IMR-90 (cell line): ENCODE measurements at regions not wholly inside any gene's neighbourhood (a gene's known extent, or its start where the extent isn't known, plus 50 kb on each side); places are given as distances from the start of the nearest gene placed in this dataset.

ENCODE experiments used
- ATAC-seq: fragments of 200-7000 bp; cut with Tn5 transposase; 2 replicates; pipeline ENCODE4 v1.9.1; 2020; ENCODE audit warnings: low read depth, mild to moderate bottlenecking, moderate library complexity
- BruUV-seq: library from RNA; stranded (reverse); fragments of 400-500 nt; replicated peaks from 2 replicates; lab custom pipeline; 2021; lab: Mats Ljungman, UMichigan
- CTCF ChIA-PET: fragments of 300-600 bp; formaldehyde crosslinking; extraction: SDS; loops from one replicate; lab custom pipeline; 2021; ENCODE audit warnings: antibody characterized with exemption; lab: Yijun Ruan, JAX
- POLR2A ChIA-PET: fragments of 300-600 bp; sonication (Branson Sonifier 250); formaldehyde crosslinking; loops from one replicate; lab custom pipeline; 2022; ENCODE audit warnings: antibody characterized with exemption; ENCODE audit not compliant: unreplicated experiment; lab: Charles Lee
- DNase-seq: peaks from one replicate; pipeline ENCODE4 v3.0.0; 2013
- H2AFZ ChIP-seq: replicated peaks from 2 replicates; pipeline ENCODE3; 2013; ENCODE audit warnings: low read length, mild to moderate bottlenecking; ENCODE audit not compliant: poor library complexity
- H2AK5ac ChIP-seq: 2 replicates; pipeline ENCODE4 v1.6.1; 2013; ENCODE audit warnings: low read depth, low read length, inconsistent platforms
- H2AK9ac ChIP-seq: replicated peaks from 2 replicates; pipeline ENCODE3; 2013; ENCODE audit warnings: mild to moderate bottlenecking, low read depth, low read length, moderate library complexity; ENCODE audit not compliant: poor library complexity
- H2BK120ac ChIP-seq: 2 replicates; pipeline ENCODE4 v1.6.1; 2013; ENCODE audit warnings: low read depth, low read length, inconsistent platforms
- H2BK15ac ChIP-seq: 3 replicates; pipeline ENCODE4 v1.6.1; 2013; ENCODE audit warnings: low read depth, low read length, inconsistent platforms
- H2BK20ac ChIP-seq: 2 replicates; pipeline ENCODE4 v1.6.1; 2013; ENCODE audit warnings: low read depth, mild to moderate bottlenecking, inconsistent platforms, low read length, moderate library complexity
- H2BK5ac ChIP-seq: 2 replicates; pipeline ENCODE4 v1.6.1; 2013; ENCODE audit warnings: mild to moderate bottlenecking, low read depth, low read length, inconsistent platforms; ENCODE audit not compliant: poor library complexity, severe bottlenecking
- H3K14ac ChIP-seq: replicated peaks from 2 replicates; pipeline ENCODE4 v1.6.1; 2013; ENCODE audit warnings: low read depth, low read length, inconsistent platforms
- H3K18ac ChIP-seq: 2 replicates; pipeline ENCODE4 v1.6.1; 2013; ENCODE audit warnings: low read depth, low read length, control low read depth
- H3K23ac ChIP-seq: 2 replicates; pipeline ENCODE4 v1.6.1; 2013; ENCODE audit warnings: low read depth, low read length, inconsistent platforms
- H3K27ac ChIP-seq: 2 replicates; pipeline ENCODE4 v1.5.1; 2013; ENCODE audit warnings: mild to moderate bottlenecking, control low read depth, low read length; ENCODE audit not compliant: insufficient read depth
- H3K27me3 ChIP-seq: 2 replicates; pipeline ENCODE4 v1.6.1; 2013; ENCODE audit warnings: low read length; ENCODE audit not compliant: control insufficient read depth, insufficient read depth
- H3K36me3 ChIP-seq: 2 replicates; pipeline ENCODE4 v1.6.1; 2013; ENCODE audit warnings: low read length, mixed read lengths; ENCODE audit not compliant: control insufficient read depth, insufficient read depth
- H3K4ac ChIP-seq: 2 replicates; pipeline ENCODE4 v1.6.1; 2013; ENCODE audit warnings: low read depth, low read length, inconsistent platforms
- H3K4me1 ChIP-seq: 2 replicates; pipeline ENCODE4 v1.6.1; 2013; ENCODE audit warnings: low read length, mixed read lengths; ENCODE audit not compliant: control insufficient read depth, insufficient read depth
- H3K4me2 ChIP-seq: 2 replicates; pipeline ENCODE4 v1.6.1; 2013; ENCODE audit warnings: low read depth, mild to moderate bottlenecking, control low read depth, low read length, moderate library complexity
- H3K4me3 ChIP-seq: 2 replicates; pipeline ENCODE4 v1.5.1; 2013; ENCODE audit warnings: low read depth, mild to moderate bottlenecking, control low read depth, low read length, moderate library complexity; ENCODE audit not compliant: insufficient read depth
- H3K56ac ChIP-seq: 2 replicates; pipeline ENCODE4 v1.6.1; 2013; ENCODE audit warnings: low read length, inconsistent platforms; ENCODE audit not compliant: insufficient read depth; ENCODE audit errors: extremely low read depth
- H3K79me1 ChIP-seq, 2 experiments: 2 replicates each; pipeline ENCODE4 v1.6.1; 2013; ENCODE audit warnings: low read length in 2 of 2, inconsistent platforms in 1 of 2, low read depth in 1 of 2
- H3K9ac ChIP-seq: 2 replicates; pipeline ENCODE4 v1.6.1; 2013; ENCODE audit warnings: low read depth, low read length, control low read depth
- H3K9me1 ChIP-seq: 2 replicates; pipeline ENCODE4 v1.6.1; 2013; ENCODE audit warnings: low read length, inconsistent platforms; ENCODE audit not compliant: insufficient read depth
- H3K9me3 ChIP-seq: 2 replicates; pipeline ENCODE4 v1.6.1; 2013; ENCODE audit warnings: low read length; ENCODE audit not compliant: control insufficient read depth, insufficient read depth
- H4K20me1 ChIP-seq: 2 replicates; pipeline ENCODE4 v1.6.1; 2013; ENCODE audit warnings: low read length, inconsistent platforms; ENCODE audit not compliant: insufficient read depth
- H4K5ac ChIP-seq: 2 replicates; pipeline ENCODE4 v1.6.1; 2013; ENCODE audit warnings: mild to moderate bottlenecking, low read depth, low read length, control low read depth
- H4K8ac ChIP-seq, 2 experiments: 2 replicates each; pipeline ENCODE4 v1.6.1; 2013; ENCODE audit warnings: low read depth in 2 of 2, low read length in 2 of 2, control low read depth in 1 of 2, inconsistent platforms in 1 of 2
- H4K91ac ChIP-seq: 2 replicates; pipeline ENCODE4 v1.6.1; 2013; ENCODE audit warnings: low read depth, low read length, inconsistent platforms; ENCODE audit not compliant: insufficient read depth
- CEBPB ChIP-seq: IDR thresholded peaks from 2 replicates; pipeline ENCODE4 v1.6.1; 2012; ENCODE audit warnings: low read depth, low read length, improper control_type of control experiment
- CHD1 ChIP-seq: IDR thresholded peaks from 2 replicates; pipeline ENCODE4 v1.6.1; 2012; ENCODE audit warnings: low read depth, low read length, improper control_type of control experiment
- FOS ChIP-seq: fragments of 150-350 bp; IDR thresholded peaks from 2 replicates; pipeline ENCODE4 v1.6.1; 2016; ENCODE audit warnings: low read depth, low read length
- MAZ ChIP-seq: IDR thresholded peaks from 2 replicates; pipeline ENCODE4 v1.6.1; 2012; ENCODE audit warnings: low read depth, mild to moderate bottlenecking, low read length, improper control_type of control experiment, moderate library complexity, borderline replicate concordance
- MXI1 ChIP-seq: IDR thresholded peaks from 2 replicates; pipeline ENCODE4 v1.6.1; 2012; ENCODE audit warnings: low read depth, mild to moderate bottlenecking, low read length, moderate library complexity, borderline replicate concordance
- NFE2L2 ChIP-seq: fragments of 150-350 bp; IDR thresholded peaks from 2 replicates; pipeline ENCODE4 v1.6.1; 2016; ENCODE audit warnings: low read depth, mild to moderate bottlenecking, low read length
- POLR2A ChIP-seq: IDR thresholded peaks from 2 replicates; pipeline ENCODE4 v1.6.1; 2012; ENCODE audit warnings: mild to moderate bottlenecking, low read depth, low read length
- RAD21 ChIP-seq: IDR thresholded peaks from 2 replicates; pipeline ENCODE4 v1.6.1; 2012; ENCODE audit warnings: low read length, improper control_type of control experiment
- RCOR1 ChIP-seq: IDR thresholded peaks from 2 replicates; pipeline ENCODE4 v1.6.1; 2012; ENCODE audit warnings: mild to moderate bottlenecking, low read length, improper control_type of control experiment; ENCODE audit not compliant: insufficient replicate concordance
- RFX5 ChIP-seq: IDR thresholded peaks from 2 replicates; pipeline ENCODE4 v1.8.0; 2012; ENCODE audit warnings: low read depth, mild to moderate bottlenecking, low read length, moderate library complexity
- SMC3 ChIP-seq: fragments of 150-350 bp; IDR thresholded peaks from 2 replicates; pipeline ENCODE4 v1.6.1; 2016; ENCODE audit warnings: low read depth, mild to moderate bottlenecking, antibody characterized with exemption, low read length, moderate library complexity
- USF2 ChIP-seq: fragments of 150-350 bp; IDR thresholded peaks from 2 replicates; pipeline ENCODE4 v1.6.1; 2017; ENCODE audit warnings: mild to moderate bottlenecking, antibody characterized with exemption, low read length, low read depth
- WGBS, 2 experiments: methylation state at CpG; one replicate each; pipeline versions ENCODE4 v1.1.5 to v1.1.7; 2013; ENCODE audit warnings: missing lambda C conversion rate in 2 of 2; ENCODE audit not compliant: insufficient read length in 1 of 2; ENCODE audit errors: extremely low coverage in 2 of 2; 5-methylcytosine and 5-hydroxymethylcytosine counted together
- dilution Hi-C: fragments of 300-500 bp; cut with HindIII; formaldehyde crosslinking; loops from one replicate; pipeline ENCODE4 v1.14.3; 2018; ENCODE audit warnings: low sequenced_read_pairs; ENCODE audit not compliant: unreplicated experiment
- in situ Hi-C: fragments of 300-500 bp; cut with MboI; formaldehyde crosslinking; loops from 3 replicates; pipeline ENCODE4 v1.14.3; 2019; ENCODE audit warnings: low sequenced_read_pairs, inconsistent platforms, mixed read lengths
- intact Hi-C: fragments of 100-400 bp; cut with micrococcal nuclease; formaldehyde crosslinking; loops from 2 replicates; pipeline ENCODE4 v1.10.0; 2022
- TF ChIP-seq, protein P1 (sequence below): conservative IDR thresholded peaks from 2 replicates; pipeline ENCODE4 v1.5.1; 2012; ENCODE audit warnings: mild to moderate bottlenecking, low read depth, low read length, improper control_type of control experiment
- TF ChIP-seq, protein P2 (sequence below): fragments of 150-350 bp; IDR thresholded peaks from 2 replicates; pipeline ENCODE4 v1.6.1; 2016; ENCODE audit warnings: low read depth, mild to moderate bottlenecking, low read length, moderate library complexity, borderline replicate concordance

DNA sequence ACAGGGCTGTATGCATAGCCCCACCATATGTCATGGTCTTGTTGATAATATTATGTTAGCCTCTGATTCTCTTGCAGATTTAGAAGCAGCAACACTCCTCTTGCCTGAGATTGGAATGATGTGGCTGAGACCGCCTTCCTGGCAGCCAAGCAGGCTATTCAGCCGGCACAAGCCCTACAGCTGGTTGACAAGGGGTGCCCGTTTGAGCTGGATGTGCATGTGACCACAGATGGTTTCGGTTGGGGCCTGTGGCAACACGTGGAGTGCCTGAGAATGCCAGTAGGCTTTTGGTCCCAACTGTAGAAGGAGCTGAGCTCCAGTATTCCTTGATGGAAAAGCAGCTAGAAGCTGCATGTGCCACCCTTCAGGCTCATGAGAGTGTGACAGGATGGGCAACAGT lies 303.6 kb upstream of the POU3F2 start:
- POLR2A ChIA-PET, result no interaction called here
- no peak overlapping the region for H3K4me3 ChIP-seq

More for the DNA sequence above, 303.6 kb upstream of the POU3F2 start:
- Histone ChIP-seq H2BK5ac (no peak overlapping the region), H3K9me3 (peaks cover 18% of the 10 kb centered on the region), H3K18ac (no peak overlapping the region), H3K27ac (no peak overlapping the region), H3K4me1 (no peaks in the 10 kb centered on the region), H4K20me1 (no peaks in the 10 kb centered on the region), H3K4me2 (no peak overlapping the region), H3K9ac (no peak overlapping the region), H3K14ac (no peak overlapping the region), H3K4ac (no peak overlapping the region), H4K5ac (no peak overlapping the region), H3K9me1 (no peaks in the 10 kb centered on the region), H2AFZ (no peak overlapping the region), H2BK15ac (no peak overlapping the region), H3K56ac (no peak overlapping the region), H4K8ac (no peak overlapping the region), H4K91ac (no peak overlapping the region), H2AK9ac (no peak overlapping the region), H3K79me1 (no peaks in the 10 kb centered on the region), H2BK120ac (no peak overlapping the region), H2AK5ac (no peak overlapping the region), H3K36me3 (no peaks in the 10 kb centered on the region), H3K27me3 (no peaks in the 10 kb centered on the region), H3K23ac (no peak overlapping the region), H2BK20ac (no peak overlapping the region)
- 45% methylated on average over 2 of the region's 5 CpGs; no CpG with 5 or more reads in 1 of the 2 experiments for WGBS, 2 experiments
- CTCF ChIA-PET, result no interaction called here
- no peak for DNase-seq
- in situ Hi-C loops (no loop called here), intact Hi-C loops (no loop called here), dilution Hi-C loops (no loop called here)
- no TSS peak for BruUV-seq
- TF ChIP-seq CHD1 (no peak), SMC3 (no peak), MAZ (no peak), FOS (no peak), RAD21 (no peak), CEBPB (no peak), RCOR1 (no peak), POLR2A (no peak), RFX5 (no peak), NFE2L2 (no peak), USF2 (no peak), MXI1 (no peak)
- TF ChIP-seq, protein P1, sequence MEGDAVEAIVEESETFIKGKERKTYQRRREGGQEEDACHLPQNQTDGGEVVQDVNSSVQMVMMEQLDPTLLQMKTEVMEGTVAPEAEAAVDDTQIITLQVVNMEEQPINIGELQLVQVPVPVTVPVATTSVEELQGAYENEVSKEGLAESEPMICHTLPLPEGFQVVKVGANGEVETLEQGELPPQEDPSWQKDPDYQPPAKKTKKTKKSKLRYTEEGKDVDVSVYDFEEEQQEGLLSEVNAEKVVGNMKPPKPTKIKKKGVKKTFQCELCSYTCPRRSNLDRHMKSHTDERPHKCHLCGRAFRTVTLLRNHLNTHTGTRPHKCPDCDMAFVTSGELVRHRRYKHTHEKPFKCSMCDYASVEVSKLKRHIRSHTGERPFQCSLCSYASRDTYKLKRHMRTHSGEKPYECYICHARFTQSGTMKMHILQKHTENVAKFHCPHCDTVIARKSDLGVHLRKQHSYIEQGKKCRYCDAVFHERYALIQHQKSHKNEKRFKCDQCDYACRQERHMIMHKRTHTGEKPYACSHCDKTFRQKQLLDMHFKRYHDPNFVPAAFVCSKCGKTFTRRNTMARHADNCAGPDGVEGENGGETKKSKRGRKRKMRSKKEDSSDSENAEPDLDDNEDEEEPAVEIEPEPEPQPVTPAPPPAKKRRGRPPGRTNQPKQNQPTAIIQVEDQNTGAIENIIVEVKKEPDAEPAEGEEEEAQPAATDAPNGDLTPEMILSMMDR, result no peak
- TF ChIP-seq, protein P2, sequence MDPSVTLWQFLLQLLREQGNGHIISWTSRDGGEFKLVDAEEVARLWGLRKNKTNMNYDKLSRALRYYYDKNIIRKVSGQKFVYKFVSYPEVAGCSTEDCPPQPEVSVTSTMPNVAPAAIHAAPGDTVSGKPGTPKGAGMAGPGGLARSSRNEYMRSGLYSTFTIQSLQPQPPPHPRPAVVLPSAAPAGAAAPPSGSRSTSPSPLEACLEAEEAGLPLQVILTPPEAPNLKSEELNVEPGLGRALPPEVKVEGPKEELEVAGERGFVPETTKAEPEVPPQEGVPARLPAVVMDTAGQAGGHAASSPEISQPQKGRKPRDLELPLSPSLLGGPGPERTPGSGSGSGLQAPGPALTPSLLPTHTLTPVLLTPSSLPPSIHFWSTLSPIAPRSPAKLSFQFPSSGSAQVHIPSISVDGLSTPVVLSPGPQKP, result no peak
- no peak for ATAC-seq
